Spinal cord (tissue), 9 donors: ENCODE measurements at regions not wholly inside any gene's neighbourhood (a gene's known extent, or its start where the extent isn't known, plus 50 kb on each side); places are given as distances from the start of the nearest gene placed in this dataset.
A peak's percentile ranks its signal among the peaks of the same experiment; 100 is the strongest.

Experiments used
- DNase-seq, 6 donors: peaks; one replicate each; pipeline versions ENCODE4 v3.0.0 to v3.0.0-alpha.2; 2013 to 2015; ENCODE audit warnings: low spot score in 6 of 6, low read depth in 4 of 6
- H3K27ac ChIP-seq: one replicate; pipeline ENCODE4 v1.5.1; 2013; ENCODE audit warnings: low read depth, low read length, control low read depth
- H3K27me3 ChIP-seq: one replicate; pipeline ENCODE4 v1.6.1; 2013; ENCODE audit warnings: low read length; ENCODE audit not compliant: control insufficient read depth, insufficient read depth
- H3K36me3 ChIP-seq: one replicate; pipeline ENCODE4 v1.6.1; 2013; ENCODE audit warnings: low read length; ENCODE audit not compliant: control insufficient read depth, insufficient read depth
- H3K4me1 ChIP-seq: one replicate; pipeline ENCODE4 v1.6.1; 2013; ENCODE audit warnings: low read length; ENCODE audit not compliant: control insufficient read depth, insufficient read depth
- H3K4me3 ChIP-seq: one replicate; pipeline ENCODE4 v1.5.1; 2013; ENCODE audit warnings: low read depth, low read length, control low read depth
- H3K9me3 ChIP-seq: one replicate; pipeline ENCODE4 v1.6.1; 2013; ENCODE audit warnings: low read length; ENCODE audit not compliant: control insufficient read depth, insufficient read depth
- WGBS: methylation state at CpG from one replicate; pipeline ENCODE4 v1.1.5; 2013; ENCODE audit warnings: missing lambda C conversion rate; ENCODE audit not compliant: insufficient coverage; 5-methylcytosine and 5-hydroxymethylcytosine counted together
- donor health status: healthy.

- WGBS, result 83% methylated on average over 3 of the region's 4 CpGs
- no peak overlapping the region for H3K27ac ChIP-seq
- H3K27me3 ChIP-seq, result no peaks in the 10 kb centered on the region
- no peak for DNase-seq
- H3K4me1 ChIP-seq, result no peaks in the 10 kb centered on the region
- no peaks in the 10 kb centered on the region for H3K36me3 ChIP-seq
- H3K4me3 ChIP-seq, result no peak overlapping the region
- peaks cover 3% of the 10 kb centered on the region for H3K9me3 ChIP-seq
Observed at GRCh38 chr14:89524990-89525667, 108.1 kb upstream of the FOXN3 start.

GRCh38 chr14:89524412-89524811 is 107.4 kb upstream of the FOXN3 start:
- no peaks in the 10 kb centered on the region for H3K27me3 ChIP-seq
- H3K4me1 ChIP-seq, result no peaks in the 10 kb centered on the region
- H3K27ac ChIP-seq, result no peak overlapping the region
- H3K9me3 ChIP-seq, result peaks cover 3% of the 10 kb centered on the region
- no peak overlapping the region for H3K4me3 ChIP-seq
- DNase-seq, result no peak
- H3K36me3 ChIP-seq, result no peaks in the 10 kb centered on the region

GRCh38 chr14:89521988-89522387 is 105.0 kb upstream of the FOXN3 start:
- Histone ChIP-seq H3K9me3 (peaks cover 3% of the 10 kb centered on the region), H3K4me3 (no peak overlapping the region), H3K4me1 (no peaks in the 10 kb centered on the region), H3K27me3 (no peaks in the 10 kb centered on the region), H3K27ac (no peak overlapping the region), H3K36me3 (no peaks in the 10 kb centered on the region)
- DNase-seq, result no peak

- no peaks in the 10 kb centered on the region for H3K27me3 ChIP-seq
- no peak overlapping the region for H3K27ac ChIP-seq
- no peaks in the 10 kb centered on the region for H3K9me3 ChIP-seq
- peaks cover 4% of the 10 kb centered on the region for H3K4me1 ChIP-seq
- H3K36me3 ChIP-seq, result no peaks in the 10 kb centered on the region
- WGBS, result 100% methylated on average over 7 of the region's 10 CpGs
- no peak overlapping the region for H3K4me3 ChIP-seq
- DNase-seq, result no peak
Observed at GRCh38 chr14:89519040-89519439, 102.0 kb upstream of the FOXN3 start.

- 94% methylated on average over 2 of the region's 5 CpGs for WGBS
- H3K27ac ChIP-seq, result no peak overlapping the region
- H3K4me1 ChIP-seq, result peaks cover 4% of the 10 kb centered on the region
- no peaks in the 10 kb centered on the region for H3K9me3 ChIP-seq
- H3K27me3 ChIP-seq, result no peaks in the 10 kb centered on the region
- no peak for DNase-seq
- no peak overlapping the region for H3K4me3 ChIP-seq
- H3K36me3 ChIP-seq, result no peaks in the 10 kb centered on the region
Observed at GRCh38 chr14:89516173-89516572, 99.1 kb upstream of the FOXN3 start.

GRCh38 chr14:89514601-89515000 is 97.6 kb upstream of the FOXN3 start:
- Histone ChIP-seq H3K9me3 (no peaks in the 10 kb centered on the region), H3K36me3 (no peaks in the 10 kb centered on the region), H3K27me3 (no peaks in the 10 kb centered on the region), H3K4me3 (no peak overlapping the region), H3K4me1 (peaks cover 4% of the 10 kb centered on the region), H3K27ac (no peak overlapping the region)
- WGBS, result 95% methylated on average over 9 of the region's 11 CpGs
- DNase-seq, result peak in 2 of 6 donors; percentile 59 to 69

- H3K4me1 ChIP-seq, result no peaks in the 10 kb centered on the region
- 93% methylated on average over 2 of the region's 3 CpGs for WGBS
- no peaks in the 10 kb centered on the region for H3K9me3 ChIP-seq
- H3K36me3 ChIP-seq, result no peaks in the 10 kb centered on the region
- H3K27me3 ChIP-seq, result no peaks in the 10 kb centered on the region
- DNase-seq, result no peak
- no peak overlapping the region for H3K4me3 ChIP-seq
- H3K27ac ChIP-seq, result no peak overlapping the region
Observed at GRCh38 chr14:89509891-89510290, 92.9 kb upstream of the FOXN3 start.

GRCh38 chr14:89508863-89509262 is 91.8 kb upstream of the FOXN3 start:
- Histone ChIP-seq H3K4me1 (peaks cover 2% of the 10 kb centered on the region), H3K36me3 (no peaks in the 10 kb centered on the region), H3K4me3 (no peak overlapping the region), H3K27me3 (no peaks in the 10 kb centered on the region), H3K9me3 (no peaks in the 10 kb centered on the region), H3K27ac (no peak overlapping the region)
- DNase-seq, result no peak
- WGBS, result 87% methylated on average over 3 of the region's 3 CpGs

GRCh38 chr14:89507926-89508460 is 91.0 kb upstream of the FOXN3 start:
- DNase-seq, result peak in 1 of 6 donors; percentile 25
- peaks cover 4% of the 10 kb centered on the region for H3K4me1 ChIP-seq
- no peak overlapping the region for H3K27ac ChIP-seq
- H3K4me3 ChIP-seq, result no peak overlapping the region
- no CpG with 5 or more reads among the region's 7 CpGs for WGBS
- no peaks in the 10 kb centered on the region for H3K9me3 ChIP-seq
- H3K36me3 ChIP-seq, result no peaks in the 10 kb centered on the region
- H3K27me3 ChIP-seq, result no peaks in the 10 kb centered on the region

- WGBS, result no CpG with 5 or more reads among the region's 1 CpG
- Histone ChIP-seq H3K27me3 (no peaks in the 10 kb centered on the region), H3K4me3 (no peak overlapping the region), H3K27ac (no peak overlapping the region), H3K36me3 (no peaks in the 10 kb centered on the region), H3K9me3 (no peaks in the 10 kb centered on the region), H3K4me1 (peaks cover 9% of the 10 kb centered on the region)
- peak in 1 of 6 donors; percentile 24 for DNase-seq
Observed at GRCh38 chr14:89507521-89507920, 90.5 kb upstream of the FOXN3 start.
